SU-DHL-6 (cell line): ENCODE measurements at regions not wholly inside any gene's neighbourhood (a gene's known extent, or its start where the extent isn't known, plus 50 kb on each side); places are given as distances from the start of the nearest gene placed in this dataset.

Source experiments
- H2AFZ ChIP-seq: fragments of 200-600 bp; sonication (generic); 2 replicates; pipeline ENCODE4 v1.6.1; 2014; ENCODE audit warnings: low read depth, mild to moderate bottlenecking, moderate library complexity, mixed read lengths, antibody characterized with exemption, low read length; ENCODE audit not compliant: severe bottlenecking
- H3F3A ChIP-seq: fragments of 200-600 bp; shearing (Covaris generic); 2 replicates; pipeline ENCODE4 v1.6.0; 2016; ENCODE audit warnings: antibody characterized with exemption, mild to moderate bottlenecking; ENCODE audit not compliant: insufficient read depth
- H3K27ac ChIP-seq: fragments of 200-600 bp; sonication (generic); 2 replicates; pipeline ENCODE4 v1.5.1; 2016; ENCODE audit warnings: low read depth, mild to moderate bottlenecking, low read length, moderate library complexity, mixed read lengths
- H3K27me3 ChIP-seq: fragments of 200-600 bp; sonication (generic), shearing (Covaris generic); 2 replicates; pipeline ENCODE4 v1.6.0; 2014; ENCODE audit warnings: mild to moderate bottlenecking, low read length
- H3K36me3 ChIP-seq: fragments of 200-600 bp; sonication (generic); 2 replicates; pipeline ENCODE4 v1.6.1; 2014; ENCODE audit warnings: mild to moderate bottlenecking, low read length, mixed read lengths
- H3K4me2 ChIP-seq: fragments of 300-600, 200-600 bp; shearing (Covaris generic), sonication (generic); 2 replicates; pipeline ENCODE4 v1.6.0; 2014; ENCODE audit warnings: low read length, low read depth, mild to moderate bottlenecking; ENCODE audit not compliant: poor library complexity, severe bottlenecking
- H3K4me3 ChIP-seq: fragments of 200-600 bp; sonication (generic); 2 replicates; pipeline ENCODE4 v1.5.1; 2014; ENCODE audit warnings: antibody characterized with exemption, low read length, mild to moderate bottlenecking, mixed read lengths; ENCODE audit not compliant: insufficient read depth, poor library complexity, severe bottlenecking
- H3K79me2 ChIP-seq: fragments of 200-600 bp; sonication (generic); 2 replicates; pipeline ENCODE4 v1.6.1; 2014; ENCODE audit warnings: mild to moderate bottlenecking, low read length, moderate library complexity; ENCODE audit not compliant: insufficient read depth
- H3K9ac ChIP-seq: fragments of 200-600 bp; sonication (generic); 2 replicates; pipeline ENCODE4 v1.7.0; 2014; ENCODE audit warnings: mild to moderate bottlenecking, low read length
- H3K9me2 ChIP-seq: fragments of 200-600 bp; sonication (generic); replicated peaks from 2 replicates; pipeline ENCODE4 v1.6.1; 2014; ENCODE audit warnings: low read length; ENCODE audit not compliant: insufficient read depth
- H3K9me3 ChIP-seq: fragments of 200-600 bp; sonication (generic); 2 replicates; pipeline ENCODE4 v1.6.1; 2014; ENCODE audit warnings: low read length, mixed read lengths; ENCODE audit not compliant: insufficient read depth
- H4K20me1 ChIP-seq: fragments of 200-600 bp; sonication (generic); 2 replicates; pipeline ENCODE4 v1.6.1; 2014; ENCODE audit warnings: low read depth, mild to moderate bottlenecking, antibody characterized with exemption, low read length, moderate library complexity, mixed read lengths
- CTCF ChIP-seq: fragments of 200-600 bp; sonication (generic); IDR thresholded peaks from one replicate; pipeline ENCODE4 v1.5.1; 2017; ENCODE audit warnings: antibody characterized with exemption, mild to moderate bottlenecking, low read length, moderate library complexity; ENCODE audit not compliant: insufficient read depth, poor library complexity, severe bottlenecking
- EZH2phosphoT487 ChIP-seq: fragments of 200-600 bp; sonication (generic), shearing (Covaris generic); conservative IDR thresholded peaks from 2 replicates; pipeline ENCODE4 v1.6.1; 2018; ENCODE audit warnings: mild to moderate bottlenecking, antibody characterized with exemption, low read length, moderate library complexity, mixed read lengths

- no peaks in the 10 kb centered on the region for H3K79me2 ChIP-seq
- no peak overlapping the region for H3K4me3 ChIP-seq
- no peaks in the 10 kb centered on the region for H3K36me3 ChIP-seq
- H3K27me3 ChIP-seq, result no peaks in the 10 kb centered on the region
- TF ChIP-seq CTCF, result no peak
- no peak for TF ChIP-seq EZH2phosphoT487
- peaks cover 25% of the 10 kb centered on the region for H3F3A ChIP-seq
- no peaks in the 10 kb centered on the region for H3K9me2 ChIP-seq
- no peak overlapping the region for H3K4me2 ChIP-seq
- no peak overlapping the region for H2AFZ ChIP-seq
- H4K20me1 ChIP-seq, result no peaks in the 10 kb centered on the region
- no peak overlapping the region for H3K9ac ChIP-seq
- H3K27ac ChIP-seq, result no peak overlapping the region
- H3K9me3 ChIP-seq, result no peaks in the 10 kb centered on the region
Observed at GRCh38 chr1:173421286-173421685, 55.8 kb upstream of the PRDX6 start.

- H3K4me2 ChIP-seq, result no peak overlapping the region
Observed at GRCh38 chr1:173421789-173422188, 55.3 kb upstream of the PRDX6 start.

GRCh38 chr1:173422456-173422976, 54.6 kb upstream of the PRDX6 start:
- no peaks in the 10 kb centered on the region for H3K27me3 ChIP-seq
- no peaks in the 10 kb centered on the region for H4K20me1 ChIP-seq
- TF ChIP-seq EZH2phosphoT487 (no peak), CTCF (no peak)
- H2AFZ ChIP-seq, result no peak overlapping the region
- H3K27ac ChIP-seq, result no peak overlapping the region
- no peaks in the 10 kb centered on the region for H3K79me2 ChIP-seq
- no peak overlapping the region for H3K4me2 ChIP-seq
- H3F3A ChIP-seq, result peaks cover 15% of the 10 kb centered on the region
- H3K9me3 ChIP-seq, result no peaks in the 10 kb centered on the region
- no peak overlapping the region for H3K4me3 ChIP-seq
- H3K36me3 ChIP-seq, result no peaks in the 10 kb centered on the region
- no peak overlapping the region for H3K9ac ChIP-seq
- H3K9me2 ChIP-seq, result no peaks in the 10 kb centered on the region

More at GRCh38 chr1:173421789-173422188, 55.3 kb upstream of the PRDX6 start:
- H4K20me1 ChIP-seq, result no peaks in the 10 kb centered on the region
- H3K9ac ChIP-seq, result no peak overlapping the region
- no peaks in the 10 kb centered on the region for H3K9me3 ChIP-seq
- no peaks in the 10 kb centered on the region for H3K79me2 ChIP-seq
- H3K4me3 ChIP-seq, result no peak overlapping the region
- no peaks in the 10 kb centered on the region for H3K36me3 ChIP-seq
- no peak overlapping the region for H3K27ac ChIP-seq
- peaks cover 22% of the 10 kb centered on the region for H3F3A ChIP-seq
- H3K9me2 ChIP-seq, result no peaks in the 10 kb centered on the region
- no peak overlapping the region for H2AFZ ChIP-seq
- H3K27me3 ChIP-seq, result no peaks in the 10 kb centered on the region
- TF ChIP-seq CTCF (no peak), EZH2phosphoT487 (no peak)
